ENCODE measurements at regions not wholly inside any gene's neighbourhood (a gene's known extent, or its start where the extent isn't known, plus 50 kb on each side); places are given as distances from the start of the nearest gene placed in this dataset.

GRCh38 chr4:57329279-57329678 lies 219.1 kb upstream of the IGFBP7 start (continued):
- TF ChIP-seq TSHZ2 (CRISPR knock-in tag; IDR thresholded peaks at IDR 0.05) = no peak
- TF ChIP-seq ZFP3 (CRISPR knock-in tag; IDR thresholded peaks at IDR 0.05) = no peak

GRCh38 chr4:57324673-57325307 lies 214.6 kb upstream of the IGFBP7 start:
- no peak for ATAC-seq
- TF ChIP-seq OSR1 (CRISPR knock-in tag; IDR thresholded peaks at IDR 0.05) (no peak), TOX (CRISPR knock-in tag; IDR thresholded peaks at IDR 0.05; ENCODE audit: borderline replicate concordance) (no peak), ESRRG (CRISPR knock-in tag; IDR thresholded peaks at IDR 0.05) (no peak), GLIS3 (CRISPR knock-in tag; IDR thresholded peaks at IDR 0.05) (no peak), ZFP30 (CRISPR knock-in tag; IDR thresholded peaks at IDR 0.05) (no peak), ZNF8 (CRISPR knock-in tag; IDR thresholded peaks at IDR 0.05) (no peak)

GRCh38 chr4:57320849-57321248 lies 210.7 kb upstream of the IGFBP7 start:
- TF ChIP-seq CREB5 (CRISPR knock-in tag; IDR thresholded peaks at IDR 0.05; ENCODE audit: low read depth) (no peak), ZNF70 (CRISPR knock-in tag; IDR thresholded peaks at IDR 0.05) (no peak), ZC3H10 (CRISPR knock-in tag; IDR thresholded peaks at IDR 0.05) (no peak), ARNTL (CRISPR knock-in tag; IDR thresholded peaks at IDR 0.05; ENCODE audit: borderline replicate concordance, low read depth) (no peak), ZFP3 (CRISPR knock-in tag; IDR thresholded peaks at IDR 0.05) (no peak), RARB (CRISPR knock-in tag; IDR thresholded peaks at IDR 0.05) (no peak), OSR1 (CRISPR knock-in tag; IDR thresholded peaks at IDR 0.05) (no peak), ZNF8 (CRISPR knock-in tag; IDR thresholded peaks at IDR 0.05) (no peak), CSDC2 (CRISPR knock-in tag; IDR thresholded peaks at IDR 0.05) (no peak), ESRRG (CRISPR knock-in tag; IDR thresholded peaks at IDR 0.05) (no peak), SNAI2 (CRISPR knock-in tag; IDR thresholded peaks at IDR 0.05) (no peak), PPARA (CRISPR knock-in tag; IDR thresholded peaks at IDR 0.05; ENCODE audit: borderline replicate concordance) (no peak), CSRNP3 (CRISPR knock-in tag; IDR thresholded peaks at IDR 0.05) (no peak), GLIS3 (CRISPR knock-in tag; IDR thresholded peaks at IDR 0.05) (no peak), ZNF565 (CRISPR knock-in tag; conservative IDR thresholded peaks at IDR 0.05; ENCODE audit: low read depth) (no peak), PATZ1 (CRISPR knock-in tag; IDR thresholded peaks at IDR 0.05; ENCODE audit: borderline replicate concordance) (no peak), TOX (CRISPR knock-in tag; IDR thresholded peaks at IDR 0.05; ENCODE audit: borderline replicate concordance) (no peak), TSHZ2 (CRISPR knock-in tag; IDR thresholded peaks at IDR 0.05) (no peak), ISL1 (CRISPR knock-in tag; IDR thresholded peaks at IDR 0.05) (no peak), POU6F1 (CRISPR knock-in tag; IDR thresholded peaks at IDR 0.05; ENCODE audit: borderline replicate concordance, low read depth) (no peak)
- no peak for ATAC-seq

All from SK-N-SH treated with all-trans-retinoic acid at 6 μM for 48 hours (cell line).